ENCODE measurements at regions not wholly inside any gene's neighbourhood (a gene's known extent, or its start where the extent isn't known, plus 50 kb on each side); places are given as distances from the start of the nearest gene placed in this dataset.
"Not testable (repeated sequence)": the region's sequence is repeated elsewhere in the genome, so short reads cannot be mapped to it uniquely, and the experiment has no call there.

DNA sequence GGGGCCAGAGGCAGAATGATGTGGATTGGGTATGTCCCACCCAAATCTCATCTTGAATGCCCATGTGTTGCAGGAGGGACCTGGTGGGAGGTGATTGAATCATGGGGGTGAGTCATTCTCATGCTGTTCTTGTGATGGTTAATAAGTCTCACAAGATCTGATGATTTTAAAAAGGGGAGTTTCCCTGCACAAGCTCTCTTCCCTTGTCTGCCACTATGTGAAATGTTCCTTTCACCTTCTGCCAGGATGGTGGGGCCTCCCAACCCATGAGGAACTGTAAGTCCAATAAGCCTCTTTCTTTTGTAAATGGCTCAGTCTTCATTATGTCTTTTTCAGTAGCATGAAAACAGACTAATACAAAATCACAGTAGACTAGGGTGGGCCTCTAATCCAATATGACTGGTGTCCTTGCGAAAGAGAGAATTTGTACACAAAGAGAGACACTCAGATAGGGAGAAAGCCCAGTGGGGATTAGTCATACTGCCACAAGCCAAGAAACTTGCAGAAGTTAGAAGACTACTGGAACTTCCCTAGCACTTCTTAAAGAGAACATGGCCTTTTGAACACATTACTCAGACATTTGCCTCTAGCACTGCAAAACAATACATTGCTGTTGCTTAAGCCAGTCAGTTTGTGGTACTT is 68.4 kb downstream of the ANXA1 start:
- DNase-seq, result no peak

DNA sequence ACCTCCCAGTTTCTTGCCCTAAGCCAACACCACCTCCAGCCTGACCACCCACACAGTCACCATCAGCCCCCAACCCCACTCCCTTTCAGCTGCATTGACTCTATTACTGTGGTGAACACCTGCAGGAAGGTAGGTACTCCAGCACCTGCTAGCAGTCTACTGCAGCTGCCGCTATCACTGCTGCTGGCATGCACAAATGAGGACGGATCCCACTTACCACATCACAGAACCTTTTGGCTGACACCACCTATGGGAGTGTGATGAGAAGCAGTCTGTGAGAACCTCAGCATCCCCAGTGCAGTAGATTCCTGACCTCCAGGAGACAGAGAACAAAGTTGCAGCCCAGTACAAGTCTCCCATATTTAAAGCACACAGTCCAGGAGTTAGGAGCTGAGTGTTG is 71.9 kb downstream of the ANXA1 start:
- no peak for DNase-seq

DNA sequence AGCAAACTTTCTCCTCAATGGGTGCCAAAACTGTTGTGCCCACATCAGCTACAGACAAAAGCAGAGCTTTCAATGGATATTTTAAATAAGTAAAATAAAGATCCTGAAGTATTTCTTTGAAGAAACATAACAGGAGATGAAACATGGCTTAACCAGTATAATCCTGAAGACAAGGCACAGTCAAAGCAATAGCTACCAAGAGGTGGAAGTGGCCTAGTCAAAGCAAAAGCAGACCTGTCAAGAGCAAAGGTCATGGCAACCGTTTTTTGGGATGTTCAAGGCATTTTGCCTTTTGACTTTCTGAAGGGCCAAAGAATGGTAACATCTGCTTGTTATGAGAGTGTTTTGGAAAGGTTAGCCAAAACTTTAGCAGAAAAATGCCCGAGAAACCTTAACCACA is 77.9 kb downstream of the ANXA1 start:
- no peak for DNase-seq

DNA sequence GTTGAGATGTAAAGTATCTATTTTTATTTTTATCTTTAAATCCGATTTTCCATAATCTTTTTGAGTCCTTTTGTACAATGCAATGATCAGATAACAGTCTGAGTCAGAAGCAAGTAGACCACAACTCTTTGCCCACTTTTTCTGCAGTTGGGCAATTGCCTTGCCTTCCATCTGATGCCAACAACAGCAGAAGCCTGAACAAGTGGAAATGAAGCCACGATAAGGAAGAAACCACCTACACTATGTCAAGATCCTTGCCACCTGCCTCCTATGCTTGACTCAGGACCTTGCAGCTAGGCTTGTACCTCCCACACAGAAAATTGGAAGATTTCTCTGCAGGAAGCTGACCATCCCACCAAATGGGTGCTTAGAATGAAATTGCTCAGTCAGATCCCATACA is 78.6 kb downstream of the ANXA1 start:
- DNase-seq, result no peak

DNA sequence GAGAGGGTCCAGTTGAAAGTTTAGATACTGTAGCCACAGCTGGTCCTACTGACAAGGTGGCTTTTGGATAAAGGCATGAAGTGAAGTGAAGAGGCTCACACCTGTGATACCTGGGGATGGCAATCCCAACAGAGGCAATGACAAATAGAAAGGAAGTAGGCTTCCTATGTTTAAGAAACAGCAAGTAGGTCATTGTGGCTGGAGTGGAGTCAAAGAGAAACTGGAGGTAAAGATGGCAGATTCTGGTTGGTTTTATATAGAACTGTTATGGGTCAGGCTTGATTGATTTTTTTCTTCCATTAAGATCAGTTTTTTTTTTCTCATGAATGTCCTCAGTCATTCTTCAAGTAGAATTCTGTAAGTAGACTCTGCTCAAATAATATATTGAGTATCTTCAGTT is 79.5 kb downstream of the ANXA1 start:
- no peak for DNase-seq

DNA sequence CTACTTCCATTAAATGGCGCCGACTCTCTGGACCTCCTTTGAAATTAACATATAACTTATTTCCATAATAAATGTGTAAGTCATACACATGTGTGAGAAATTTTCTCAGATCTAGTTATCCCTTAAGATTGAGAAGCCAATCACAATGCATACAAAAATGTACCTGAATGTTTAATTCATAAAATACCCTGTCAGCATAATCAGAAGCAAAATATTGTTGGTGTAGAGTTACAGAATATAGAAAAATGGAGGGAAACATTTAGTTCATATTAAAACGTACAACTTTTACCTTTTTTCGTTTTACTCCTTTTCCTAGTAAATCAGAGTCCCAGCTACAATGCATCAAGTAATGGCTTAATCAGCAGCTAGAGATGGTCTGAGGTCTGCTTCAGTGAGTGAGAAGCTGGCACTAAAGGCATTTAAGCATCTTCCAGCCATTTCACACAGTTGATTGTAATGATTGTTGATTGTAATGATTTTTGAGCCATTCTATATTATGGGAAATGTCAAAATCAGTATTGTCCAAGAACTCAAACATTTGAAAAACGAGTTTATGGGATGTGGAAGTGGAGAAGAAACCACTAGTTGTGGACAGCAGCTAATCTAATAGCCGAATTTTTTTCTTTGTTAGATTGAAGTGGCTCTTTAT is 81.8 kb downstream of the ANXA1 start:
- DNase-seq, result no peak

DNA sequence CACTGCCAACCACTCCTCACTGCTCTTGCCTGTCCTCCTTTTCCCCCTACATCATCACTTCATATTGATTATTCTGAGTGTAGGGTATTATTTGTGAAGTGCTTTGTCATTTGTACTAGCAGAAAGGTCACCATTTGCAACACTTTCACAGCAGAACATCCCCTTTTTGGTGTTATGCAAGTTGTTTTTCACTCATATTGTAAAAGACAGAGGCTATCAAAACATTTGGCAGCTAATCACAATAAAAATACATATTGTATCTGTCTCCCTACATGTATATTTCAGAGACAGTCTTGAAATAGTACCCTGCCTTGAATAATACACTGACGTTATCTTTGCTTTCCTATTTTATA is 82.3 kb downstream of the ANXA1 start:
- DNase-seq, result no peak

DNA sequence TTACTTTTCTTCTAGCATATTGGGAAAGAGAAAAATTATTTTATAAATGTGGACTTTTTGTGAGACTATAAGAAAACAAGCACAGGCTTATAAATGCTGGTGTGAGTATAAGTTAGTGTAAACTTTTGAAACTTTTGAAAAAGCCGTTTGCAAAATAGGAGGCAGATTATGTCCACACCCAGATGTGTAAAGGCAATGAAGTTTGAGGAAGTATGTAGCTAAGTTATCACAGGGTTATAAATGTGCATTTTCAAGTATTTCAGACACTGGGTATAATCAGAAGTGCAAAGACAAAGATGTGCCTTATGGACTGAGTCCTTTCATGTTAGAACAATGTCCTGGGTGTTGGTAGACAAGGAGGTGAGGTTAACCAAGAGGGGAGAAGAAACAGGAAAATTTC is 85.5 kb downstream of the ANXA1 start:
- no peak for DNase-seq

DNA sequence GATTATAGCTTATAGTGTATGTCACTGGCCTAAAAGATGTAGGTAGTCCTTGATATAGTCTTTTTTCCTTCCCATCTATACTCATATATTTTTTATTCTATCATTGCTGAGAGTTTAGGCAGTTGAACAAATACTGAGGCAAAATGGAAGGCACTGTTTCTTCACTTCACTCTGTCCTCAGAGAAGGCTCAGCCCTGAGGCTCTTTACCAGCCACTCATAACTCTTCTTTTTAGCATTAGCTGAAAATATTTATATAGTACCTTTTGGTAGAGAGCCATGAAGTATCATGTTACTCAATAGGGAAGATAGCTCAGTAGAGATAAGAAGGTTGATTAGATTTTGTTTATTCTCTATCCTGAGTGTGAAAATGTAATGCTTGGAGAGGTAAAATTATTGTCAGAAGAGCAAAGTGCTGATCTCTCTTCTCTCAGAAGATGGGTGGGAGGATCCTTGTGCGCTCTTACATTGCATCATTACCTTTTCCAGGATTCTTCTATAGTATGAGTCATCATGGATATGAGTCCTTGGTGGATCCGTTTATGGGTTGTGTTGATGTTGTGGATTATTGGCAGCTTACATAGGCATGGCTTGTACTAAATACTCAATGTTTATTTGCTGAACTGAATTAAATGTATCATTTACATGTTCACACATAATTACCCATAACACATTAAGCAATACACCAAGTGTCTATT is 88.1 kb downstream of the ANXA1 start:
- DNase-seq, result peak; percentile 37

DNA sequence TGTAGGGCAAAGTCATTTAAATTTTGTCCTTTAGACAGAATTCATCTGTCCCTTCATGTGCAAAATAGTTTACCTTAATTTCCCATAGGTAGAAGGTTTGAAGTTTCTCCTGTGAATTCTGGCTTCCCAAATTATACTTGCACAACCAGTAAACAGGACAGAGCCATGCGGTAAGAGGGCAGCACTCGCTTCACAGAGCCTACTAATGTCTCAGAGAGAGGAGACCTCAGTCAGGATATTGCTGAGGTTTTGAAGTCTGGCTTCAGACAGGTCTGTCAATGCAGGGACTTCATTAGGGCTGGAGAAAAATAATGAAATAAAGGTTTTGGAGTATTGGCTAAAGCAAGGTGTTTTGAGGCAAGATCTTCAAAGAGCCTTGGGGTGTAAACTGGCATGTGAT is 91.4 kb downstream of the ANXA1 start:
- no peak for DNase-seq

DNA sequence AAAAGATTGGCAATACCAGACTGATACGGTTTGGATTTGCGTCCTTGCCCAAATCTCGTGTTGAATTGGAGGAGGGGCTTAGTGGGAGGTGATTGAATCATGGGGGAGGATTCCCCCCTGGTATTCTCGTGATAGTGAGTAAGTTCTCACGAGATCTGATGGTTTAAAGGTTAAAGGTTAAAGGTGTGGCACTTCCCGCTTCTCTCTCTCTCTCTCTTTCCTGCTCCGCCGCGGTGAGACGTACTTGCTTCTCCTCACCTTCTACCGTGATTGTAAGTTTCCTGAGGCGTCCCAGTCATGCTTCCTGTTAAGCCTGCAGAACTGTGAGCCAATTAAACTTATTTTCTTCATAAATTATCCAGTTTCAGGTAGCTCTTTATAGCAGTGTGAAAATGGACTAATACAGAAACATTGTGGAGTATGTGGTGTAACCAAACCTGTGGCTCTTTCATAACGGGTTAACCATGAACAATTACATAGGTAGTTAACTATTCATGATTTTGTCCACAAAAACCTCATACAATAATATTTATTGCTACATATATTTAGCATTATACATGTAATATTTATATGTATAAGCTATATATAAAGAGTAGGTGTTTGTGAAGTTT is 107.5 kb downstream of the ANXA1 start:
- no peak for DNase-seq

DNA sequence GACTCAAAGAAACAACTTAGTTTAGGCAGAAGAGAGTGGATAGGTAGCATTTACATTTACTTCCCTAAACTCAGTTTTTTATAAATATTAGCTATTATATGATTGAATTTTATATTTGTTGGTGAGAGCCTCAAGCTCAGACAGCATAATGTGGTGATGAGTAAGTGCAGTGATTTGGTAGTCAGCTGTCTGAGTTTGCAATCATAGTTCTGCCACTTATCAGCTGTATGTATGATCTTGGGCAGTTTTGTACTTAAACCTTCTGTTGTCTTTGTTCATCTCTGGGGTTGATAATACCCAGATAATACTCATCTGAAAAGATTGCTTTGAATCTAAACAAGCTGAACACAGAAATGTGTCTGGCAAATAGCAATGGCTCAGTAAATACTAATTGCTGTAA is 108.8 kb downstream of the ANXA1 start:
- DNase-seq, result no peak

DNA sequence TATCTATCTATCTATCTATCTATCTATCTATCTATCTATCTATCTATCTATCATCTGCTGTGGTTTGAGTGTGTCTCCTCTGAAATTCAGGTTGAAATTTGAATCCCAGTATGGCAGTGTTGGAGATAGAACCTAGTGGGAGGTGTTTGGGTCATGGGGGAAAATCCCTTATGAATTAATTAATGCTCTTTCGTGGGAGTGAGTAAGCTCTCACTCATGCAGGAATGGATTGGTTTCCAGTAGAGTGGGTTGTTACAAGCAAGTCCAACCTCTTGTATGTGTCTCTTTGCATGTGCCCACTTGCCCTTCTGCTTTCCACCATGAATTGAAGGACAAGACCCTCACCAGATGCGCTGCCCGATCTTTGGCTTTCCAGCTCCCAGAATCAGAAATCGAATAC is 113.0 kb downstream of the ANXA1 start:
- DNase-seq, result no peak

DNA sequence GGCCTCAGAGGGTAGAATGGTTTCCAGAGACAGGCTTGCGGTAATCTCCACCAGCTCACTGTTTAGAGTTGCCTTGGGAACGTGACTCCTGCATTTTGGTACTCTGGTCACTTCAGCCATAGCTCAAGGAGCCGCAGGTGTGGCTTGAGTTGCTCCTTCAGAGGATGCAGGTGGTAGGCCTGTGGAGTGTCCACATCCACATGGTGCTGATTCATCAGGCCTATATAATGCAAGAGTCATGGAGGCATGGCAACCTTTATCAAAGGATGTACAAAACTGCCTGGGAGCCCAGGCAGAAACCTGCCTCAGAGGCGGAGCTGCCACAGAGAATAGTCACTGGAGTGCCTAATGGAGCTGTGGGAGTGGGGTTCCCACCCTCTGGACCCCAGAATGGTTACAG is 114.2 kb downstream of the ANXA1 start:
- no peak for DNase-seq

DNA sequence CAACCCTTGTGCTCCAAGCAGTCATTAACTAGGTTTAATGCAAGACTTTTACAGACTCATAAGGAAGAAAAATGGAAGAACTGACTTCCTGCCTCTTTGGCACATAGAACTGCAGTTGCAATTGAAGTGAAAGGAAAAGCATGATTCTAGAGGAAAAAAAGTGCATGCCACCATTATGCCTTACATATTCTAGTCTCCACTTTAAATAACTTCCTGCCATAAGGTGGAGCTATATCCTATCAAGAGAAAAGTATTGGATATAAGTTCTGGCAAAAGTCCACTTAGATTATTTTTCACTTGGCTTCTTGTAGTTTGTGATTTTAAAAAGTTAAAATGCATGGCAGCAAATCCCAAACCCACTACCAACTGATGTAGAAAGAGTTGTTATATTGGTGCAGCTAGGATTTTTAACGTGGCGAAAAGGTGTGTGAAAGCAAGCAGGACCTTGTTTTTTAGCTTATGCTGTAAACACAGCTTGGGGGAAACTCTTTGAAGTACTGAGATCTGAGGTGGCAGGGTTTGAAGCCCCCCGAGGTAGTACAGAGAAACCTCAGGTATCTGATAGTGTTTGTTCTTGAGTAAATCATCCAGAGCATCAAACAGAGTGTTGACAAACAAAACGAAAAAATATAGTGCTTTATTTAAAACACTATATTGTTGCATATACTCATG is 117.9 kb downstream of the ANXA1 start:
- no peak for DNase-seq

DNA sequence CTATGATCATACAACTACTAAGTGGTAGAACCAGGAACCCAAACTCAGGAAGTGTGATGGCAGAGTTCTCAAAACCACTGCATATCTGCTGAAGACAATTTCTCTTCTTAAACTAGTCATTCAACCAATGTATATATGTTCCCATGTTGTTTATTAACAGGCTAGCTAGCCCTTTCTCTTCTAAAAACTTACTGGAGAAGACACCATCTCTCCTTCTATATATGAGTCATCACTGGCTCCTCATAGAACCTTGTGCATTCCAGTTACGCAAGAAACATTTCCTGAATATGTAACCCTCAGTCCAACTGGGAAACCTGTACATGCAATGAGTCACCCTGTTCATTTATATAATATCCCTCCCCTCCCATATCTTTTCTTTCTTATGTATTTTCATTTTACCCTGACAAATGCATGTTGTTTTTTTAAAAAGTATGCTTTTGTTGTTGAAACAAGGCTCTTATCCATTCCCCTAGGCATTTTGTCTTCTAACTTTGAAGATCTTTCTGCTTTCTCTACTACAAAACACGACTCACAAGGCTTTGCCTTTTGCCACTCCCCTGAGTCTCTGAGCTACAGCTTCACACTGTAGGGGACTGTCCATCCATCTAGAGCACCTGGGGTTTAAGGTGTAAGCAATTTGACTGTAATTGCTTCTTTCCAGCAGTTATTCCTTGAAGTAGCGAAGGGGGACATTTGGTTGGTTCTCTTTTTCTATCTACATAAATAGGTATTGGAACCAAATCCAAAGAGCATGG is 119.5 kb downstream of the ANXA1 start:
- DNase-seq, result no peak

DNA sequence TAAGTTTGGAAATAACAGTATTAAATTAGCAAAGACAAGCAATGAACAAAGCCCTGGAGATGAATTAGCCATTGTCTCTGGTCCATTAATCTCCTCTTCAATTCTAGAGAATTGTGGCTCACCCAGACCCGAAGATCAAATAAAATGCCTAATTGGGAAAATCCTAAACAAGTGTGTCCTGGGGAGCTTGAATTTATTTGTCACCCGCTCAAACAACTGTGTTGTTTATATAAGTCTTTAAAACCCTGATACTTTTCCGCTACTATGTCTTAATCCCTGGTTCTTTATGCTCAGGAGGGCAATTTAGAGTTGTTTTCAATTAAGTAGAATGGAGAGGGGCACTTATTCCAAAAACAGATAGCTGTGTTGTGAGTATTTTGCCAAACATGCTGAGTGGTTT is 128.4 kb downstream of the ANXA1 start:
- DNase-seq, result no peak

DNA sequence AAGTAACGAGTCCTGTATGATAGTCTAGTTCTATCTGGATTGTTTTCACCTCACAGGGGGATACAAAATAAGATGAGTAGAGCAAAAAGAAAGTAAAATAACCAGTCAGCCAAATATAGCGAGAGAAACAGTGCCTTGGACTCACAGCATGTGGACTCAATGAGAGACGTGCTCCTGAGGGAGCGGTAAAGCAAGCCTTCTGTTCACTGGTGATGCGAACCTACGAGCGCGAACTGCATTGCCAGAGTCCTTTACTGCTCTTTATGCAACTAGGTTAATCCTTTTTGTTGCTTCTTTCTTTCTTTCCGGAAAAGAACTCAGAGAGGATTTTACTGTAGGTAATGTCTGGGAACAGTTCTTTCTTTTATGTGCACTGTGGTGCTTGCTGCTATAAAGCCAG is 132.7 kb downstream of the ANXA1 start:
- no peak for DNase-seq

DNA sequence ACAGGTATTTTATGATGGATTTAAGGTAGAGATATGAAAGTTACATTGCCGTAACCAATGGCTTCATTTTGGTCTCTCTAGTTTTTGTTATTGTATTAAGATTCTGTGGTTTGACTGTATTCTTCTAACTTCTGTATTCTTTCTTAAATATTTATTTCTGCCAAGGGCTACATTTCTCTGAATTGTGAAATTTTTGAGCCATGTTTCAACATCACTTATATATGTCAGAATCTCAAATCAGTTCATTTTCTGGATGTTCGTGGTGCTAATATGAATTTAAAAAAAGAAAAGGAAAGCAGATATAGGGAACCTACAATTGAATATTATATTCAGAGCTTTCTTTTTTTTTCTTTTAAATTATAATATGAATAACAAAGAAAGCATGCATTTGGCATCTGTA is 142.7 kb downstream of the ANXA1 start:
- DNase-seq, result no peak

DNA sequence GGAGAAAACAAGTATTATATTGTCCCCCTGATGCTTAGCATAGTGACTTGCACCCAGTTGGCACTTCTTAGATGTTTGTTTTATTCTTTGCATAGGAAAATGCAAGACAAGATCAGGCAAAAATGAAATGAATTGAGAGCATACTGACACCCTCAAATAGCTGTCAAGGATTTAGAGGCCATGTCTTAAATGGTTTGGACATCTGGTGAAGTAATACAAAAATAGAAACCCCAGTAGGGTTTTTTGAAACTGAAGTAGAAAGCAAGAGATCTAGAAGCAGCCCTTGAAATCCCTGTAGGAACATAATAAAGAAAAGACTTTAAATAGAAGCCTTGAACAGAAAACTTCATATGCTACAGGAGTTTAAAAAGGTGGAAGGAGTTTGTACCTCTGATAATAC is 174.3 kb downstream of the ANXA1 start:
- no peak for DNase-seq

DNA sequence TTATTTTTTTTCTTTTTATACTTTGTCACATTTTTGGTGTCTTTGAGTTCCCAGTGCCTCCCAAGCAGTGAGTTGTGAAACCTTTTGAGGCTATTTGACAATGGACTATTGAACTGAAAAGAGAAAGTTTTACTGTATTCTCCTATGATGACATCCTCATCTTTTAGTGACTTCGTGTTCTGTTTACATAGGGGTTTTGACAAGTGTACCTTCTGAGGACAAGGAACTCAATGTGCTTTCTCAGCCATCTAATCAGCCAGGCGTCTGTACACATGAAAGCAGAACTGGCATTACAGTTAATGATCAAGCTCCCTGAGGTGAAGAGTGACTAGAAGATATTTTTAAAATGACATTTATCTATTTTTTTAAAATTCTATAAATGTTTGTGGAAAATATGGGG is 175.5 kb downstream of the ANXA1 start:
- no peak for DNase-seq

DNA sequence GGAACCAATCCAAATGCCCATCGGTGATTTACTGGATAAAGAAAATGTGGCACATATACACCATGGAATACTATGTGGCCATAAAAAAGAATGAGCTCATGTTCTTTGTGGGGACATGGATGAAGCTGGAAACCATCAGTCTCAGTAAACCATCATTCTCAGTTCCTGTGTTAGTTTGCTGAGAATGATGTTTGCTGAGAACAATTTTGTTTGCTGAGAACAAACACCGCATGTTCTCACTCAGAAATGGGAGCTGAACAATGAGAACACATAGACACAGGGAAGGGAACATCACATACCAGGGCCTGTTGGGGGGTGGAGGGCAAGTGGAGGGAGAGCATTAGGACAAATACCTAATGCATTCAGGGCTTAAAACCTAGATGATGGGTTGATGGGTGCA is 185.5 kb downstream of the ANXA1 start:
- DNase-seq, result not testable (repeated sequence)

DNA sequence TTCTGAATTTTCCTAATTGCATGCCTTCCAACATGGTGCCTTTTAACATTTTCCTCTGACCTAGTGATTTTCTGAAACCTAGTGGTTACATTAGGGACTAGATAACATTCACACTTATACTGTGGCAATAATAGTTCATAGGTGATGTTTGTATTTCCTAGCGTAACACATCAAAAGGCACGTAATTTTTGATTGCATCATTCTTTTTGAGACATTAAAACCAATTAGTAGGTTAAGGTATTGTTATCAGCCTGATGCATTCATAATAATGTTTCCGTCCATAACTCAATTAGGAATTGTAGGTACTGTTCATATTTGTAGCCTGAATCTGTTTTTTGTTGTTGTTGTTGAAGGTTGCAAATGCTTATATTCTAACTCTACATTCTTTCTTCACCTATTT is 192.4 kb downstream of the ANXA1 start:
- no peak for DNase-seq
